ENCODE measurements at regions not wholly inside any gene's neighbourhood (a gene's known extent, or its start where the extent isn't known, plus 50 kb on each side); places are given as distances from the start of the nearest gene placed in this dataset.
A peak's percentile ranks its signal among the peaks of the same experiment; 100 is the strongest.

GRCh38 chr3:144762091-144762490 is 790.5 kb downstream of the DIPK2A start:
- Histone ChIP-seq H3K4me2 (no peak overlapping the region), H3K27me3 (ENCODE audit: insufficient read depth, low read depth) (no peaks in the 10 kb centered on the region), H2AFZ (no peak overlapping the region), H3K36me3 (ENCODE audit: low read depth) (no peaks in the 10 kb centered on the region), H3F3A (ENCODE audit: insufficient read depth, low read depth) (no peaks in the 10 kb centered on the region), H3K4me3 (no peak overlapping the region), H3K9me2 (ENCODE audit: insufficient read depth) (no peaks in the 10 kb centered on the region), H3K79me2 (ENCODE audit: low read depth) (no peaks in the 10 kb centered on the region), H3K27ac (no peak overlapping the region), H3K9me3 (ENCODE audit: insufficient read depth, low read depth) (no peaks in the 10 kb centered on the region), H3K4me1 (replicated peaks; ENCODE audit: insufficient read depth) (no peaks in the 10 kb centered on the region), H4K20me1 (ENCODE audit: insufficient read depth) (no peaks in the 10 kb centered on the region)
- ChIA-PET POLR2A (ENCODE audit: unreplicated experiment) (no interaction called here), CTCF (no interaction called here)
- intact Hi-C loops (cut with micrococcal nuclease; ENCODE audit: unreplicated experiment): no loop called here
- no peak for TF ChIP-seq EZH2 (IDR thresholded peaks at IDR 0.05; ENCODE audit: low read depth)
- DNase-seq: no peak
- no TSS peak for BruUV-seq (replicated peaks)

- no peaks in the 10 kb centered on the region for H3K79me2 ChIP-seq (ENCODE audit: low read depth)
- peak overlapping the region; percentile 74 for H2AFZ ChIP-seq
- H3K36me3 ChIP-seq (ENCODE audit: low read depth): no peaks in the 10 kb centered on the region
- TF ChIP-seq EZH2 (IDR thresholded peaks at IDR 0.05; ENCODE audit: low read depth): no peak
- no peak for TF ChIP-seq CTCF (conservative IDR thresholded peaks at IDR 0.05)
- ChIA-PET CTCF (no interaction called here), POLR2A (ENCODE audit: unreplicated experiment) (no interaction called here)
- peak overlapping the region; percentile 20; the same call in 1 of the 2 replicates for H3K4me3 ChIP-seq
- BruUV-seq (replicated peaks): no TSS peak
- DNase-seq: no peak
- no peaks in the 10 kb centered on the region for H3K9me2 ChIP-seq (ENCODE audit: insufficient read depth)
- intact Hi-C loops (cut with micrococcal nuclease; ENCODE audit: unreplicated experiment): no loop called here
- no peaks in the 10 kb centered on the region for H3F3A ChIP-seq (ENCODE audit: insufficient read depth, low read depth)
- no peaks in the 10 kb centered on the region for H3K4me1 ChIP-seq (replicated peaks; ENCODE audit: insufficient read depth)
- H3K27ac ChIP-seq: no peak overlapping the region
- peak overlapping the region; percentile 66 for H3K4me2 ChIP-seq
- H3K9me3 ChIP-seq (ENCODE audit: insufficient read depth, low read depth): no peaks in the 10 kb centered on the region
- H3K27me3 ChIP-seq (ENCODE audit: insufficient read depth, low read depth): no peaks in the 10 kb centered on the region
- H4K20me1 ChIP-seq (ENCODE audit: insufficient read depth): no peaks in the 10 kb centered on the region
Measured at GRCh38 chr3:144763878-144764454, 792.3 kb downstream of the DIPK2A start.

- H3K79me2 ChIP-seq (ENCODE audit: low read depth): no peaks in the 10 kb centered on the region
- no peaks in the 10 kb centered on the region for H4K20me1 ChIP-seq (ENCODE audit: insufficient read depth)
- no peaks in the 10 kb centered on the region for H3K27me3 ChIP-seq (ENCODE audit: insufficient read depth, low read depth)
- POLR2A ChIA-PET (ENCODE audit: unreplicated experiment): no interaction called here
- intact Hi-C loops (cut with micrococcal nuclease; ENCODE audit: unreplicated experiment): loop anchor here (5.0 kb wide), 2 partner anchors 883 to 993 kb away; no protein-coding TSS in a partner anchor
- no peaks in the 10 kb centered on the region for H3F3A ChIP-seq (ENCODE audit: insufficient read depth, low read depth)
- no peak overlapping the region for H3K27ac ChIP-seq
- no peak overlapping the region for H3K4me3 ChIP-seq
- no peak overlapping the region for H2AFZ ChIP-seq
- no peaks in the 10 kb centered on the region for H3K9me3 ChIP-seq (ENCODE audit: insufficient read depth, low read depth)
- H3K36me3 ChIP-seq (ENCODE audit: low read depth): no peaks in the 10 kb centered on the region
- H3K9me2 ChIP-seq (ENCODE audit: insufficient read depth): no peaks in the 10 kb centered on the region
- no peak for DNase-seq
- H3K4me2 ChIP-seq: no peak overlapping the region
- no peaks in the 10 kb centered on the region for H3K4me1 ChIP-seq (replicated peaks; ENCODE audit: insufficient read depth)
- TF ChIP-seq EZH2 (IDR thresholded peaks at IDR 0.05; ENCODE audit: low read depth): no peak
- no peak for TF ChIP-seq CTCF (conservative IDR thresholded peaks at IDR 0.05)
- CTCF ChIA-PET: no interaction called here
- BruUV-seq (replicated peaks): no TSS peak
Measured at GRCh38 chr3:144770281-144770680, 798.7 kb downstream of the DIPK2A start.

- Histone ChIP-seq H3K4me2 (no peak overlapping the region), H3K9me2 (ENCODE audit: insufficient read depth) (no peaks in the 10 kb centered on the region), H3K4me1 (replicated peaks; ENCODE audit: insufficient read depth) (no peaks in the 10 kb centered on the region), H3K27ac (no peak overlapping the region), H3K9me3 (ENCODE audit: insufficient read depth, low read depth) (no peaks in the 10 kb centered on the region), H3K4me3 (no peak overlapping the region), H4K20me1 (ENCODE audit: insufficient read depth) (no peaks in the 10 kb centered on the region), H2AFZ (no peak overlapping the region), H3K36me3 (ENCODE audit: low read depth) (no peaks in the 10 kb centered on the region), H3F3A (ENCODE audit: insufficient read depth, low read depth) (no peaks in the 10 kb centered on the region), H3K79me2 (ENCODE audit: low read depth) (no peaks in the 10 kb centered on the region), H3K27me3 (ENCODE audit: insufficient read depth, low read depth) (no peaks in the 10 kb centered on the region)
- intact Hi-C loops (cut with micrococcal nuclease; ENCODE audit: unreplicated experiment): loop anchor here (1.0 to 5.0 kb wide), 3 partner anchors 798 to 994 kb away; no protein-coding TSS in a partner anchor
- DNase-seq: no peak
- TF ChIP-seq EZH2 (IDR thresholded peaks at IDR 0.05; ENCODE audit: low read depth) (no peak), CTCF (conservative IDR thresholded peaks at IDR 0.05) (peak; percentile 60)
- ChIA-PET CTCF (no interaction called here), POLR2A (ENCODE audit: unreplicated experiment) (no interaction called here)
- no TSS peak for BruUV-seq (replicated peaks)
Measured at GRCh38 chr3:144770915-144771351, 799.3 kb downstream of the DIPK2A start.

Data from PC-9 (cell line).